ENCODE measurements at regions not wholly inside any gene's neighbourhood (a gene's known extent, or its start where the extent isn't known, plus 50 kb on each side); places are given as distances from the start of the nearest gene placed in this dataset.

GRCh38 chr3:117691526-117691925 lies 981.9 kb downstream of the TUSC7 start:
- TF ChIP-seq, protein P1, sequence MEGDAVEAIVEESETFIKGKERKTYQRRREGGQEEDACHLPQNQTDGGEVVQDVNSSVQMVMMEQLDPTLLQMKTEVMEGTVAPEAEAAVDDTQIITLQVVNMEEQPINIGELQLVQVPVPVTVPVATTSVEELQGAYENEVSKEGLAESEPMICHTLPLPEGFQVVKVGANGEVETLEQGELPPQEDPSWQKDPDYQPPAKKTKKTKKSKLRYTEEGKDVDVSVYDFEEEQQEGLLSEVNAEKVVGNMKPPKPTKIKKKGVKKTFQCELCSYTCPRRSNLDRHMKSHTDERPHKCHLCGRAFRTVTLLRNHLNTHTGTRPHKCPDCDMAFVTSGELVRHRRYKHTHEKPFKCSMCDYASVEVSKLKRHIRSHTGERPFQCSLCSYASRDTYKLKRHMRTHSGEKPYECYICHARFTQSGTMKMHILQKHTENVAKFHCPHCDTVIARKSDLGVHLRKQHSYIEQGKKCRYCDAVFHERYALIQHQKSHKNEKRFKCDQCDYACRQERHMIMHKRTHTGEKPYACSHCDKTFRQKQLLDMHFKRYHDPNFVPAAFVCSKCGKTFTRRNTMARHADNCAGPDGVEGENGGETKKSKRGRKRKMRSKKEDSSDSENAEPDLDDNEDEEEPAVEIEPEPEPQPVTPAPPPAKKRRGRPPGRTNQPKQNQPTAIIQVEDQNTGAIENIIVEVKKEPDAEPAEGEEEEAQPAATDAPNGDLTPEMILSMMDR (IDR thresholded peaks at IDR 0.05 in 8 of 11, conservative IDR thresholded peaks at IDR 0.05 in 3 of 11) = no peak
- no peak for TF ChIP-seq POLR2AphosphoS5 (IDR thresholded peaks at IDR 0.05)

Measured in spleen (tissue), 7 donors.